NT2/D1 (cell line): ENCODE measurements at regions not wholly inside any gene's neighbourhood (a gene's known extent, or its start where the extent isn't known, plus 50 kb on each side); places are given as distances from the start of the nearest gene placed in this dataset.

ENCODE experiments used
- DNase-seq: peaks from one replicate; pipeline ENCODE4 v3.0.0-alpha.2; 2011; ENCODE audit warnings: low read depth, low spot score
- H3K27me3 ChIP-seq: 2 replicates; pipeline ENCODE4 v1.6.0; 2011; ENCODE audit warnings: mild to moderate bottlenecking; ENCODE audit not compliant: insufficient read length, insufficient read depth
- H3K36me3 ChIP-seq: 2 replicates; pipeline ENCODE4 v1.6.1; 2011; ENCODE audit warnings: mild to moderate bottlenecking, low read length, mixed read lengths; ENCODE audit not compliant: insufficient read depth, insufficient read length
- H3K4me1 ChIP-seq: 2 replicates; pipeline ENCODE4 v1.5.1; 2011; ENCODE audit not compliant: insufficient read depth, insufficient read length
- H3K4me3 ChIP-seq: 2 replicates; pipeline ENCODE4 v1.5.1; 2011; ENCODE audit warnings: low read depth; ENCODE audit not compliant: insufficient read length
- H3K9ac ChIP-seq: 2 replicates; pipeline ENCODE4 v1.6.0; 2011; ENCODE audit warnings: low read depth; ENCODE audit not compliant: insufficient read length
- H3K9me3 ChIP-seq: 2 replicates; pipeline ENCODE4 v1.5.1; 2011; ENCODE audit warnings: mild to moderate bottlenecking, low read length; ENCODE audit not compliant: insufficient read depth
- SUZ12 ChIP-seq: IDR thresholded peaks from 2 replicates; pipeline ENCODE4 v1.6.1; 2011; ENCODE audit not compliant: insufficient read length, insufficient read depth; ENCODE audit errors: extremely low read depth
- YY1 ChIP-seq: IDR thresholded peaks from 2 replicates; pipeline ENCODE4 v1.6.1; 2011; ENCODE audit not compliant: insufficient read length, insufficient read depth
- ZNF274 ChIP-seq: IDR thresholded peaks from 2 replicates; pipeline ENCODE4 v1.6.1; 2011; ENCODE audit warnings: mild to moderate bottlenecking, low read depth, low read length

GRCh38 chr13:74778946-74779345, 644.7 kb upstream of the KLF12 start:
- Histone ChIP-seq H3K4me1 (no peaks in the 10 kb centered on the region), H3K9me3 (no peaks in the 10 kb centered on the region), H3K9ac (no peak overlapping the region), H3K27me3 (no peaks in the 10 kb centered on the region), H3K4me3 (no peak overlapping the region), H3K36me3 (no peaks in the 10 kb centered on the region)
- no peak for DNase-seq
- TF ChIP-seq ZNF274 (no peak), SUZ12 (no peak), YY1 (no peak)

DNA sequence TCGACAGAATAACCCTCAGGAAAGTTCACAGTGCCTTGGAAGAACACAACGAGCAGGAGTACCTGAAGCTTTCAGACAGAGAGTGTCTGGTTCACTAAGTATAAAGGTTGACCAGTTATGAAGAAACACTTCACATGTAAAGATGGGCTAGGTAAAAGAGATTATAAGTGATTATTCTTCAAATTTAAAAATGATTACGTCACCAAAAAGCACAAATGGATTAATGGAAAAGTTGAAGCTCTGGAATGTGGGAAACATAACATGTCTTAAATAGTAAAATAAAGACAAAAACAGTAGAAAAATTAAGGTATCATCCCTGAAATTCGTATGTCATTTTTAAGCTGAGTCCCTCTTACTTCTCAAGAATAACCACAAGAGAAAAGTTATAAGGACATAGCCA, 643.9 kb upstream of the KLF12 start:
- Histone ChIP-seq H3K27me3 (no peaks in the 10 kb centered on the region), H3K9me3 (no peaks in the 10 kb centered on the region), H3K4me3 (no peak overlapping the region), H3K9ac (no peak overlapping the region), H3K36me3 (no peaks in the 10 kb centered on the region), H3K4me1 (no peaks in the 10 kb centered on the region)
- no peak for TF ChIP-seq YY1
- TF ChIP-seq ZNF274: no peak
- no peak for TF ChIP-seq SUZ12
- DNase-seq: no peak

GRCh38 chr13:74774264-74774663, 640.1 kb upstream of the KLF12 start:
- Histone ChIP-seq H3K4me3 (no peak overlapping the region), H3K4me1 (no peaks in the 10 kb centered on the region), H3K9me3 (no peaks in the 10 kb centered on the region), H3K27me3 (no peaks in the 10 kb centered on the region), H3K36me3 (no peaks in the 10 kb centered on the region), H3K9ac (no peak overlapping the region)
- DNase-seq: no peak
- TF ChIP-seq ZNF274 (no peak), YY1 (no peak), SUZ12 (no peak)

DNA sequence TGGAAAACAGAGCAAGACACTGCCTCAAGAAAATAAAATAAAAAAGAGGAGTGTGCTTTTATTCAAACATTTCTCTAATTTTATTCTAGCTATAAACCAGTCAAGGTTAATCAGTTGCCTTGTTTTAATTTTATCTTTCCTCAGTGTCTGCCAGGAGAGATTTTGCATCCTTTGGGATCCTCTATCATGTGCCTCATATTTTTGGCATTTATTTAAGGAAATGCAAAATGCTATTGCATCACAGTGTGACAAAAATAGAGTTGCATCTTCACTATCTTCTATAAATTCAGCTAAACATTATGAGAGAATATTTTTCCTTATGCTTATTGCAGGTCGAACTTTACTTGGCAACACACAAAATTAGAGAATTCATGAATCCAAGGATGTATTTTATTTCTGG, 639.0 kb upstream of the KLF12 start:
- no peak overlapping the region for H3K4me3 ChIP-seq
- no peak for DNase-seq
- TF ChIP-seq ZNF274 (no peak), SUZ12 (no peak), YY1 (no peak)
- no peaks in the 10 kb centered on the region for H3K4me1 ChIP-seq
- no peaks in the 10 kb centered on the region for H3K36me3 ChIP-seq
- H3K27me3 ChIP-seq: no peaks in the 10 kb centered on the region
- no peak overlapping the region for H3K9ac ChIP-seq
- no peaks in the 10 kb centered on the region for H3K9me3 ChIP-seq

- Histone ChIP-seq H3K27me3 (no peaks in the 10 kb centered on the region), H3K4me1 (no peaks in the 10 kb centered on the region), H3K4me3 (no peak overlapping the region), H3K9ac (no peak overlapping the region), H3K9me3 (no peaks in the 10 kb centered on the region), H3K36me3 (no peaks in the 10 kb centered on the region)
- no peak for TF ChIP-seq YY1
- TF ChIP-seq SUZ12: no peak
- TF ChIP-seq ZNF274: no peak
- no peak for DNase-seq
These were observed 637.8 kb upstream of the KLF12 start for GRCh38 chr13:74771964-74772363.

DNA sequence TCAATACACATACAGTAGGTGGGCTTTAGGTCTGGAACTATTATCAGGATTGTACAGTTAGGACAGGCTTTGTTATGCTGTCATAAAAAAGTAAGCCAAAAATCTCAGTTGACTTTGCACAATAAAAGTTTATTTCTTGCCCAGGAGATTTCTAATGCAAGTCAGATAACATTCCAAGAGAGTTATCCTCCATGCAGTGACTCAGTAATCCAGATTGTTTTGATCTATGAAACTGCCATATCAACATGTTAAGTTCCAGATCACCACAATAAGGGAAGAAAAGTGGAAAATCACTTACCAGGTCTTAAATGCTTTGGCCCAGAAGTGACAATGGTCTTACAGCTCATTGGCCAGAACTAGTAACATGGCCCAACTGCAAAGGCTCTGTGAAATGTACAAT, 636.2 kb upstream of the KLF12 start:
- no peak for TF ChIP-seq SUZ12
- no peak for TF ChIP-seq ZNF274
- no peak for TF ChIP-seq YY1
- Histone ChIP-seq H3K9me3 (no peaks in the 10 kb centered on the region), H3K36me3 (no peaks in the 10 kb centered on the region), H3K4me3 (no peak overlapping the region), H3K4me1 (no peaks in the 10 kb centered on the region), H3K27me3 (no peaks in the 10 kb centered on the region), H3K9ac (no peak overlapping the region)
- DNase-seq: no peak

GRCh38 chr13:74769333-74769732, 635.1 kb upstream of the KLF12 start:
- H3K36me3 ChIP-seq: no peaks in the 10 kb centered on the region
- TF ChIP-seq ZNF274 (no peak), SUZ12 (no peak), YY1 (no peak)
- no peaks in the 10 kb centered on the region for H3K27me3 ChIP-seq
- H3K4me3 ChIP-seq: no peak overlapping the region
- DNase-seq: no peak
- no peaks in the 10 kb centered on the region for H3K9me3 ChIP-seq
- no peak overlapping the region for H3K9ac ChIP-seq
- H3K4me1 ChIP-seq: no peaks in the 10 kb centered on the region

- no peak for DNase-seq
- no peaks in the 10 kb centered on the region for H3K27me3 ChIP-seq
- H3K4me1 ChIP-seq: no peaks in the 10 kb centered on the region
- H3K9me3 ChIP-seq: no peaks in the 10 kb centered on the region
- no peak overlapping the region for H3K4me3 ChIP-seq
- no peaks in the 10 kb centered on the region for H3K36me3 ChIP-seq
- no peak overlapping the region for H3K9ac ChIP-seq
- no peak for TF ChIP-seq SUZ12
- no peak for TF ChIP-seq YY1
- no peak for TF ChIP-seq ZNF274
These were observed 634.4 kb upstream of the KLF12 start for GRCh38 chr13:74768521-74769085.
